BE2C (cell line): ENCODE measurements at regions not wholly inside any gene's neighbourhood (a gene's known extent, or its start where the extent isn't known, plus 50 kb on each side); places are given as distances from the start of the nearest gene placed in this dataset.

Experiments used
- DNase-seq: peaks from one replicate; pipeline ENCODE4 v3.0.0-alpha.2; 2020
- H3K27me3 ChIP-seq: fragments of 250-450 bp; sonication (Bioruptor Pico); 2 replicates; pipeline ENCODE4 v1.5.1; 2020; ENCODE audit warnings: mild to moderate bottlenecking
- H3K36me3 ChIP-seq: fragments of 250-450 bp; sonication (Bioruptor Pico); 2 replicates; pipeline ENCODE4 v1.5.1; 2020; ENCODE audit warnings: mild to moderate bottlenecking
- H3K4me1 ChIP-seq: fragments of 250-450 bp; sonication (Bioruptor Pico); 2 replicates; pipeline ENCODE4 v1.5.1; 2020
- H3K4me3 ChIP-seq: 2 replicates; pipeline ENCODE4 v1.5.1; 2011; ENCODE audit warnings: low read depth, low read length
- H3K9me3 ChIP-seq: fragments of 250-450 bp; sonication (Bioruptor Pico); 2 replicates; pipeline ENCODE4 v1.5.1; 2020
- TF ChIP-seq, protein P1 (sequence below): IDR thresholded peaks from 2 replicates; pipeline ENCODE4 v1.5.1; 2012; ENCODE audit warnings: mild to moderate bottlenecking, low read depth, low read length

- no peak for DNase-seq
- Histone ChIP-seq H3K9me3 (no peaks in the 10 kb centered on the region), H3K4me3 (no peak overlapping the region), H3K4me1 (no peaks in the 10 kb centered on the region), H3K27me3 (no peaks in the 10 kb centered on the region), H3K36me3 (no peaks in the 10 kb centered on the region)
- TF ChIP-seq, protein P1, sequence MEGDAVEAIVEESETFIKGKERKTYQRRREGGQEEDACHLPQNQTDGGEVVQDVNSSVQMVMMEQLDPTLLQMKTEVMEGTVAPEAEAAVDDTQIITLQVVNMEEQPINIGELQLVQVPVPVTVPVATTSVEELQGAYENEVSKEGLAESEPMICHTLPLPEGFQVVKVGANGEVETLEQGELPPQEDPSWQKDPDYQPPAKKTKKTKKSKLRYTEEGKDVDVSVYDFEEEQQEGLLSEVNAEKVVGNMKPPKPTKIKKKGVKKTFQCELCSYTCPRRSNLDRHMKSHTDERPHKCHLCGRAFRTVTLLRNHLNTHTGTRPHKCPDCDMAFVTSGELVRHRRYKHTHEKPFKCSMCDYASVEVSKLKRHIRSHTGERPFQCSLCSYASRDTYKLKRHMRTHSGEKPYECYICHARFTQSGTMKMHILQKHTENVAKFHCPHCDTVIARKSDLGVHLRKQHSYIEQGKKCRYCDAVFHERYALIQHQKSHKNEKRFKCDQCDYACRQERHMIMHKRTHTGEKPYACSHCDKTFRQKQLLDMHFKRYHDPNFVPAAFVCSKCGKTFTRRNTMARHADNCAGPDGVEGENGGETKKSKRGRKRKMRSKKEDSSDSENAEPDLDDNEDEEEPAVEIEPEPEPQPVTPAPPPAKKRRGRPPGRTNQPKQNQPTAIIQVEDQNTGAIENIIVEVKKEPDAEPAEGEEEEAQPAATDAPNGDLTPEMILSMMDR = no peak
Observed at GRCh38 chr7:22653951-22654350, 73.0 kb upstream of the IL6 start.

DNA sequence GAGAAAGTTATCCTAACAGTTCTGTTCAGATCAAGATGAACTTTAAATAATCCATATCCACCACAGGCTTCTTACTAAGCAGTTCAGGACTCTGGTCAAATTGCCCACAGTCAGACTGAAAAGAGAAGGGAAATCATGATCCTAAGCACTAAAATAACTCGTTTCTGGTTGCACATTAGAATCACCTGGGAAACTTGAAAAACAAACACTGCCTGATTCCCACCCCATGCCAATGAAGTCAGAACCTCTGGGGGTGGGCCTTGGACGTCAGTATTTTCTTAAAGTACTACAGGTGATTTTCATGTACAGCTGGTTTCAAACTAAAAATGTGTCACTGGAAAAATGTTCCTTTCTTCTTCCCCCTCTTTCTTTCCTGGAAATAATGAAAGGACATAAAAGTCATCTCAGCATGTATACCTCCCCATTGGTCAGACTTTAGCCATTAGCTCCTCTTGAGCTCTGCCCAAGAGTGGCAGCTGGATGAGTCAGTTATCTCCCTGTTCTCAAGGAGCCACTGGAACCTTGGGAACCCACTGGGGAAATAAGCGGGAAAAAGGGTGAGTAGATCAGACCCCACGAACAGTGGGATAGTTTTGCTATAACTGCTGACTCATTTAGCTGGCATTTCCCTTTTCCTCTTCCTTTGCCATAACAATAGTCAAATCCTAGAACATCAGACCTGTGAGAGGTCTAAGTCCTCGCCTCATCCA, 75.3 kb upstream of the IL6 start:
- DNase-seq = no peak
- Histone ChIP-seq H3K4me1 (no peaks in the 10 kb centered on the region), H3K4me3 (no peak overlapping the region), H3K27me3 (no peaks in the 10 kb centered on the region), H3K9me3 (no peaks in the 10 kb centered on the region), H3K36me3 (no peaks in the 10 kb centered on the region)
- TF ChIP-seq, protein P1 = no peak

GRCh38 chr7:22651036-22651435, 76.0 kb upstream of the IL6 start:
- peaks cover 1% of the 10 kb centered on the region; the same call in 1 of the 2 replicates for H3K9me3 ChIP-seq
- H3K4me3 ChIP-seq = no peak overlapping the region
- H3K4me1 ChIP-seq = no peaks in the 10 kb centered on the region
- no peak for DNase-seq
- H3K27me3 ChIP-seq = no peaks in the 10 kb centered on the region
- TF ChIP-seq, protein P1 = no peak
- no peaks in the 10 kb centered on the region for H3K36me3 ChIP-seq

- no peaks in the 10 kb centered on the region for H3K4me1 ChIP-seq
- H3K9me3 ChIP-seq = peaks cover 3% of the 10 kb centered on the region; the same call in 1 of the 2 replicates
- TF ChIP-seq, protein P1 = no peak
- no peaks in the 10 kb centered on the region for H3K36me3 ChIP-seq
- no peak overlapping the region for H3K4me3 ChIP-seq
- DNase-seq = no peak
- no peaks in the 10 kb centered on the region for H3K27me3 ChIP-seq
Observed at GRCh38 chr7:22649686-22650085, 77.3 kb upstream of the IL6 start.

GRCh38 chr7:22647451-22648257, 79.3 kb upstream of the IL6 start:
- Histone ChIP-seq H3K4me1 (no peaks in the 10 kb centered on the region), H3K27me3 (no peaks in the 10 kb centered on the region), H3K9me3 (peaks cover 3% of the 10 kb centered on the region; the same call in 1 of the 2 replicates), H3K4me3 (no peak overlapping the region), H3K36me3 (no peaks in the 10 kb centered on the region)
- TF ChIP-seq, protein P1 = no peak
- DNase-seq = no peak
